VCaP (cell line): ENCODE measurements at regions not wholly inside any gene's neighbourhood (a gene's known extent, or its start where the extent isn't known, plus 50 kb on each side); places are given as distances from the start of the nearest gene placed in this dataset.

Experiments
- H3K27ac ChIP-seq: fragments of 450-650 bp; 2 replicates; pipeline ENCODE4 v1.5.1; 2017
- CTCF ChIP-seq: fragments of 450-650 bp; conservative IDR thresholded peaks from 2 replicates; pipeline ENCODE4 v1.5.1; 2017; ENCODE audit warnings: mild to moderate bottlenecking, moderate library complexity

- no peak overlapping the region for H3K27ac ChIP-seq
- TF ChIP-seq CTCF = no peak
Observed at GRCh38 chr18:10239991-10240634, 214.3 kb upstream of the APCDD1 start.

GRCh38 chr18:10240973-10241372 is 213.5 kb upstream of the APCDD1 start:
- TF ChIP-seq CTCF = no peak
- no peak overlapping the region for H3K27ac ChIP-seq

DNA sequence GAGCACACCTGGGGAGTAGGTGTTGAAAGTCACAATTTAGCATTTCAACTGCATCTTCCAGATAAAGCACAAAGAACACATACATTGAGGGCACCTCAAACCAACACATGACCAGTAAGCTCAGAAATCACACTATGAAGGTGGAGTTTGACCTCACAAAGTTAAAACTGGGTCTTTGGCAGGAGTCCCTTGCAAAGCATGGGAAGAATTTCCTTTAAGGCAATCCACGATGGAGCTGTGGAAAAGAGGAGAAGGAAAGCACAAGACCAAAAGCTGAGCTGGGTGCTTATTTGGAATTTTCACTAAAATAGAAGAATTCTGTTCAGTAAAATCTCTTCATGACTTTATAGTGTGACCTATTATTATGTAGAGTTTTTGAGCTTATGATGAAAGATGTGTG is 212.9 kb upstream of the APCDD1 start:
- H3K27ac ChIP-seq = no peak overlapping the region
- TF ChIP-seq CTCF = no peak

DNA sequence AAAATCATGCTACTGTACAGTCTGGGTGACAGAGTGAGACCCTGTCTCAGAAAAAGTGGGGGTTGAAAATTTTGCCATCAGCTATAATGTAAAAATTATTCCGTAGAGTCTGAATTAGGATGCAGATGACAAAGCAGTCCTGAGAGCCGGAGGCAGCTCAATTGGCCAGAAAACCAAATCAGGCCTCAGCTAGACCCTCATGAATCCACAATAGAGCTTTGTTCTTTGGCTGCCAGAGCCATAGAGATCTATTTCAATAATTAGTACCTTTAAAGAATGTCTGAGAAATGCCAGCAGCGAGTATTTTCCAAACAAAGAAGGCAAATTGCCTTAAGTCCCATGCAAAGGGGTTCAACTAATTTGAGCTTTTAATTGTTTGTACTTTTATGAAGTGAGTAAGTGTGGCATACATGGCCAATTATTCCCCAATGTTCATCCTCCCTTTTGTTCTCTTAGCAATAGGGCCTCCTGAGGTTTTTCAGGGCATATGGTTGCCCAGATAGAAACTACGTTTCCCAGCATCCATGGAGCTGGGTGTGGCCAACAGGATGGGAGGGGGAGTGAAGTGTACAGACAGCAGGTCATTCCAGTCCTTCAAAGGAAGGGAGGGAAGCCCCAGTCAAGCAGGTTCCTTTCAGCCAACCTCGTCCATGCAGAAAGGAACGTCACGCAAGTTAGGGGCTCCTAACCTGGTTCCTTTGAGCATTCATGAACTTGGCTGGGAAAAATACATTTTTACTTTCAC is 211.3 kb upstream of the APCDD1 start:
- H3K27ac ChIP-seq = peak overlapping the region; percentile 76
- no peak for TF ChIP-seq CTCF

- no peak for TF ChIP-seq CTCF
- peak overlapping the region; percentile 76 for H3K27ac ChIP-seq
Observed at GRCh38 chr18:10244341-10244740, 210.1 kb upstream of the APCDD1 start.

DNA sequence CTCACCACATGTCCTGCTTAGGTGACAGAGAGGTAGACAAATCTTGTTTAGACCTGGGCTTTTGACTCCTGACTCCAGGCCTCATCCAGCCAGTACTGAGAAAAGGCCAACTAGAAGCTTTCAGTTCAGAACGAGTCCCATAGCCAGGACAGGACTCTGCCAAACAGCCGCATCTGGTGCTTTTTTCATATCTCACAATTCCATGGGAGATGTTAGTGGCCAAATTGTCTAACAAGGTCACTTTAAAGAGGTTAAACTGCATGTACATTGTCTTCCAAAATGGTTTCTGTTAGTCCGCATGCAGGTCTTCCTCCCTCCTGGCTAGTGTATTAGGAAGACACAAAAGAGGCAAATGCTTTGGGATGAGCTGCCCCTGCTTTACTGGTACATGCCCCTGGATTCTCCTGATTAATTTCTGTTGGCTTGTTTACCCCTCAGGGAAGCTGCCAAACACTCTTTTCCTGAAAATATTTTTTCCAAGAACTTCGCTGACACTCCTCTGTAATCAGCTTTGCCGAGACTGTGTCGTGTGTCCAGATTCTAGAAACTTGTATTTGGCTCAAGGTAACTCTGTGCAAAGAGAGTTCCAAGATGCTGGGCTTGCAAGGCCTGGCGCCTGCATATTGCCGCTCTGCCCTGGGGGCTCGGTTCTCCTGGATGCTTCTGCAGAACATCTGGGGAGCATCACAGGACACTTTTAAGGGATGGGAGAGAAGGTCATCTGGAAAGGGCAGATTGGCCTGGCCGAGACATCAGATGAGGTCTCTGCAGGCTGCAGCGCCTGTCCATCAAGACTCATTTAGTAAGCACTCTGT is 209.2 kb upstream of the APCDD1 start:
- peak overlapping the region; percentile 76; the same call in 1 of the 2 replicates for H3K27ac ChIP-seq
- no peak for TF ChIP-seq CTCF

DNA sequence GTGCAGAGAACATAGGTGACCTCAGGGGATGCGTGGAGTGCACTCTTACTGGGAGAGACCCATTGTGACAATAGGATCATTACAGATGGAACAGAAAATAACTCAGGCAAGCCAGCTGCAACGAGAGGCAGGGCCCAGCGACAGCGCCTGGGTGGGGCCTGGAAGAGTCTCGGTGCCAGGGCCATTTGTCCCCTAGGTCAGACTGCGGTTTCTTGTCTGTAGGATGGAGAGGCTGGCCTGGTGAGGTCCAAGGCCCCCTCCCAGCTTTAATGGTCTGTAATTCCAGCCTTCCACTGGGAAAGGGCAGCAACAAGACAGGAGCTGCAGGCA is 208.6 kb upstream of the APCDD1 start:
- TF ChIP-seq CTCF = no peak
- no peak overlapping the region for H3K27ac ChIP-seq
